Fibroblast of villous mesenchyme (primary cell): ENCODE measurements at regions not wholly inside any gene's neighbourhood (a gene's known extent, or its start where the extent isn't known, plus 50 kb on each side); places are given as distances from the start of the nearest gene placed in this dataset.
"Not testable (repeated sequence)": the region's sequence is repeated elsewhere in the genome, so short reads cannot be mapped to it uniquely, and the experiment has no call there.

Source experiments
- DNase-seq: peaks from one replicate; pipeline ENCODE4 v3.0.0-alpha.2; 2010; ENCODE audit warnings: low read depth
- H3K4me3 ChIP-seq: 2 replicates; pipeline ENCODE4 v1.5.1; 2011; ENCODE audit warnings: low read depth, mild to moderate bottlenecking, low read length
- CTCF ChIP-seq: IDR thresholded peaks from 2 replicates; pipeline ENCODE4 v1.5.1; 2012; ENCODE audit warnings: low read depth, mild to moderate bottlenecking, low read length; ENCODE audit not compliant: insufficient read depth

DNA sequence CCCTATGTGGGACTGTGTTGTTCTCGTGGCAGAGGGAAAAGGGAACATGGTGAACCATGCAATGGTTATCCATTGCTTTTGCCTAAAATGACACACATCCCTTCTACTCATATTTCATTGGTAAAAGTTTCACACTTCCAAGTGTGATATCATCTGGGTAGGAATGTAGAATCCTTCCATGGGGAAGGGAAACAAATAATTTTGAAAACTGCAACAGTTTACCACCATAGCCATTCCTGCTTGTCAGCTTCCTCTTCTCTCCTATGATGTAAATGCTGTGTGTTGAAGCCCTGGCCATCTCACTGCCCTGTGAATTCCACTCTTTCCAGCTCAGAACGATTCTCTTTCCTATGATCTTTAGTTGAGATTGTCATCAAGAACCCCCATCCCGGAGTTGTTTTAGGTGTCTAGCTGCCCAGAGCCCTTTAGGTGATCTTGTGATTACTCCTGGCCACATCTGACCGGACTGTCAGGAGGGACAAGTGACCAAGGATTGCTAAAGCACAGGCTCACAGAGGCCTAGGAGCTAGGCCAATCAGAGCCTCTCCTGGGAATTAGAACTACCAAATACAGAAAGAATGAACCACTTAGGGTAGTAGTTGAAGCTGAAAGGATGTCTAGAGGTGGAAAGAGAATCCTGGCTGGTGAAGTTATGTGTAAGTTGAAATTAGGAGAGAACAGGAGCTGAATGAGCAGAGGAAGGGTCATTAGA lies 84.6 kb downstream of the VCPKMT start:
- H3K4me3 ChIP-seq = no peak overlapping the region
- TF ChIP-seq CTCF = no peak
- no peak for DNase-seq

- not testable (repeated sequence) for H3K4me3 ChIP-seq, DNase-seq
Measured at GRCh38 chr14:50032462-50033167, 83.8 kb downstream of the VCPKMT start.

GRCh38 chr14:50035214-50035613 lies 81.2 kb downstream of the VCPKMT start:
- no peak for TF ChIP-seq CTCF
- DNase-seq = no peak
- H3K4me3 ChIP-seq = no peak overlapping the region

DNA sequence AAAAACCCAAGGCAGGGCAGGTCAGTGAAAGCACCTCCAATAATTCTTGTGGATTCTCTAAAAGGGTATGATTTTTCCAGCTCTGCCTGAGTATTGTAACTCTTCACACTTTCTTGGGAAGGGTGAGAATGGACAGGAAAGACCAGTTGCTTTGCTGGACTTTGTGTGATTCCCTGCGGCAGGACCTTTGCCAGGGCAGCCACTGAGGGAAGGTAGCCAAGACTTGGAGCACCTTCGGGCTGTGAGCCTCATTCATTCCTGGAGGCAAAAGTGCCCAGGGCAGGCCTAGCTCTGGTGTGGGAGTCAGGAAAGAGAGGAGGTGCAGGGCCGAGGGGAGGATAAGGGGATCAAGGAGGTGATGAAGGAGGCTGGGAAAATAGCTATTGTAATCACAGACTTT lies 80.2 kb downstream of the VCPKMT start:
- H3K4me3 ChIP-seq = no peak overlapping the region
- DNase-seq = no peak
- TF ChIP-seq CTCF = no peak

GRCh38 chr14:50036637-50037036 lies 79.7 kb downstream of the VCPKMT start:
- no peak for DNase-seq
- no peak for TF ChIP-seq CTCF
- no peak overlapping the region for H3K4me3 ChIP-seq

GRCh38 chr14:50037240-50037639 lies 79.1 kb downstream of the VCPKMT start:
- TF ChIP-seq CTCF = no peak
- DNase-seq = no peak
- H3K4me3 ChIP-seq = no peak overlapping the region

- no peak for TF ChIP-seq CTCF
- H3K4me3 ChIP-seq = no peak overlapping the region
- DNase-seq = peak; percentile 19
Measured at GRCh38 chr14:50037852-50038251, 78.5 kb downstream of the VCPKMT start.
